Stimulated activated CD4-positive, alpha-beta T cell treated with anti-CD3 and anti-CD28 coated beads, Interleukin-4, amount 100 ng/mL, for 48 hours (primary cell): ENCODE measurements at regions not wholly inside any gene's neighbourhood (a gene's known extent, or its start where the extent isn't known, plus 50 kb on each side); places are given as distances from the start of the nearest gene placed in this dataset.

Source experiments
- DNase-seq, 2 donors: peaks; one replicate each; pipeline ENCODE4 v3.0.0-alpha.2; 2020; ENCODE audit warnings: low read depth in 2 of 2

GRCh38 chr12:124517260-124518050 lies 50.0 kb downstream of the NCOR2 start:
- DNase-seq: no peak

- DNase-seq: no peak
Measured at GRCh38 chr12:124516850-124517249, 50.6 kb downstream of the NCOR2 start.

- no peak for DNase-seq
Measured at GRCh38 chr12:124515981-124516380, 51.4 kb downstream of the NCOR2 start.

DNA sequence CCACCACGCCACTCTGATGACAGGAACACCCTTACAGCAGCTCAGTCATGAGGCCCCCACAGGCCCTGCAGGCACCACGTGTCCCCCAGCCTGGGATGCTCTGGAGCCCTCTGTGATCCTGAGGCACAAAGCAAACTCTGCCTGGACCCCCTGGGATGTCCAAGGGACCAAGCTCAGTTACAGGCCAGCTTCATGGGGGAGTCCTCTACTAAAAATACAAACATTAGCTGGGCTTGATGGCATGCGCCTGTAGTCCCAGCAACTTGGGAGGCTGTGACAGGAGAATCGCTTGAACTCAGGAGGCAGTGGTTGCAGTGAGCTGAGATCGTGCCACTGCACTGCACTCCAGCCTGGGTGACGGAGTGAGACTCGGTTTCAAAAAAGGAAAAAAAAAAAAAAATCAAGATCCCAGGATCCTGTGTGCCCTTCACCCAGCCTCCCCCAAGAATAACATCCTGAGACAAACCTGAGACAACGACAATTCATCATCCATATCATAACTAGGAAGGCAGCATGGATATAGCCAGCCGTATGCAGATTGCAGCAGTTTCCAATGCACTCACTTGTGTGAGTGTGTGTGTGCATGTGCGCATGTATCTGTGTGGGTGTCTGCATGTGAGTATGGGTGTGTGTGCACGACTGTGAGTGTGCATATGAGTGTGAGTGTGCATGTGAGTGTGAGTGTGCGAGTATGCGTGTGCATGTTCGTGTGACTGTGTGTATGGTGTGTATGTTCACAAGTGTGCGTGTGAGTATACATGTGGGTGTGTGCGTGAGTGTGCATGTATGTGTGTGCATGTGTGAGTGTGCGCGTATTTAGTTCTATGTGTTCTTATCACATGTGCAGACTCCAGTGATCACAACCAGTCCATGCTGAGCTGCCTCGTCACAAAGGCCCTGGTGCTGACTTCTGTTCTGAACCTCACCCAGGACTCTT lies 52.1 kb downstream of the NCOR2 start:
- no peak for DNase-seq

DNA sequence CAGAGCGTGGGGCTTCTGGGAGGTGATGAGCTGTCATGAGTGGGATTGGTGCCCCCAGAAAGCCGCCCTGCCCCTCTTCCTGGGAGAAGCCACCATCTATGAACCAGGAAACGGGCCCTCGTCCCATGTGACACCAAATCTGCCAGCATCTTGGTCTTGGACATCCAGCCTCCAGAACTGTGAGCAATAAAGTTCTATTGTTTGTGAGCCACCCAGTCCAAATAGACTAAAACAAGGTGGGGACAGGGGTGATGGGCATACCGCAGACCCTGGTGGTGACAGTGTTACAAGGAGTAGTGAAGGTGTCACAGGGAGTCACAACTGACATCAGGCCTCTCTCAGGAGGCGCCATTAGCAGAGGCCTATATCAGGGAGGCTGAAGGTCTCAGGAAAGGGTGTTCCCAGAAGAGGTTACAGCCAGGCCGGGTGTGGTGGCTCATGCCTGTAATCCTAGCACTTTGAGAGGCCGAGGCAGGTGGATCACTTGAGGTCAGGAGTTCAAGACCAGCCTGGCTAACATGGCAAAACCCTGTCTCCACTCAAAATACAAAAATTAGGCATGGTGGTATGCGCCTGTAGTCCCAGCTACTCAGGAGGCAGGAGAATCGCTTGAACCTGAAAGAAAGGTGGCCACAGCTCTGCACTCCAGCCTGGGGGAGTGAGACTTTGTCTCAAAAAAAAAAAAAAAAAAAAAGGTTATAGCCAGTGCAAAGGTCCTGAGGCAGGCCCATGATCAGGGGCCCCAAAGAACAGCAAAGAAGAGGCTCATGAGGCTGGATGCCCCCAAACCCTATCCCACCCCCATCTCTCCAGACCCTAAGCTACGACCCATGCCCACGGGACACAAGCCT lies 53.0 kb downstream of the NCOR2 start:
- DNase-seq: no peak

DNA sequence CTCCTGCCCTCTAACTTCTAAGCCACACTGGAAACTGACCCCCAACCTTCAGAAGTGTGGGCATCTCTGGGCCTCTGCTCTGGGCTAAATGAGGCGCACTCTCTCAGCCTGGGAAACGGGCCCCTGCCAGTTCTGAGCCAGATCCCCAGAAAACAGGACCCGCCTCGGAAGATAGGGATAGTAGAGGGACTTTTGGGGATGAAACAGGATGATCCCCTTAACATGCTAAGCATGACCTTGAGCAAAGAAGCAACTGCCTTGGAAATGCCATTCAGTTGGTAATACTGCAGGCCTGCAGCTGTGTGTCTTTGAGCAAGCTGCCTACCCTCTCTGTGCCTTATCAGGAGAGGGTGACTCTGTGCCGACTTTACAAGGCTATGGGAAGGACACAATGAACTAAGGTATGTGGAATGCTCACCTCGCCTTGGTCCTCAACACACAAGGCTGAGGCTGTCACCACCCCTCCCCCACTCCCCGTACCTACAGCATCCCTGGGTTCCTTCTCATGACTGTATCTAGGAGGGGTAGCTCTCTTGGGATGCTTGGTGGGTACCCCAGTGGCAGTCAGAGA lies 54.0 kb downstream of the NCOR2 start:
- DNase-seq: no peak

- no peak for DNase-seq
Measured at GRCh38 chr12:124512667-124513296, 54.6 kb downstream of the NCOR2 start.

DNA sequence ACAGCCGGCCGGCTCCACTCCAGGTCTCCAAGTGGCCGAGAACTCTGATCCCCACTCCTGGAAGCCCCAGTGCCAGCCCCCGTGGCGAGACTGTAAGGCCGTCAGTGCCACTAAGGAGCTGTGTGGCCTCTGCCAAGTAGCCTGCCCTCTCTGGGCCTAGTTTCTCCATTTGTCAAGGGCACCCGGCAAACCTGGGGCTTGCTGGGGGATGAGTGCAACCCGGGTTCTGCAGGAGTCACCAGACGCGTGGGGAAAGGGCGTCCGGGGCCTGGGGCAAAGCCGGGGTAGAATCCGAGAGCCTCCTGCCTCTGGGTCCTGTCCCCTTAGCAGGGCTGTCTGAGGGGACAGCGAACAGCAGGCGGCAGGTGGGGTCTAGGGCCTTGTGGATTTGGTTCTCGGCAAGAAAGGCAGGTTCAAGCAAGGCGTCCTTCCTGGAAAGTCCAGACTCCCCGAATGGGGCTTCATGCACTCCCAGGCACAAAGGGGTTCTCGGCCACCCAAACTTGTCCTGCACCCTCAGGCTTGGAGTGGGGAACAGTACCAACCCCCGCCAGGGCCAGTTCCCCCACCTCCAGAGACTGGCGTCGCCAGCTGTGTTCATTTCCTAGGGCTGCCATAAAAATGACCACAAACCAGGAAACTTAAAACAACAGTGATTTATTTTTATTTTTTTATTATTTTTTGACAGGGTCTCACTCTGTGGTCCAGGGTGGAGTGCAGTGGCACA lies 56.0 kb downstream of the NCOR2 start:
- no peak for DNase-seq

- DNase-seq: no peak
Measured at GRCh38 chr12:124510301-124510970, 57.0 kb downstream of the NCOR2 start.

- no peak for DNase-seq
Measured at GRCh38 chr12:124509676-124510300, 57.6 kb downstream of the NCOR2 start.

DNA sequence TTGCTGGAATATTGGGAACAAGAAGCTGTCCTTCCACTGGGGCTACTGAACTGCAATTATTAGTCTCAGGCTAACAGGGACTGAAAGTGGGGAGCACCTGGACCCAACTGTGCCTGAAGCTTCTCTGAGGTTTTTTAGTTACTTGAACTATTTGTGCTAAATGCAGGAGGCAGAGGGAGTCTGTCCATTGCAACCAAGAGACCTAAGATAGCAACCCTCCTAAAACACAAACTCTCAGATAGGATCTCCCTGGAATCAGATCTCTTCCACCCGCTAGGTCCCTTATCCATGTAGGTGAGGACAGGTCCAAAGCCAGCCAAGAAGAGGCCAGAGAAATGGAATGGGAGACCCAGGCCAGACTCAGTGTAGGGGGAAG lies 58.1 kb downstream of the NCOR2 start:
- no peak for DNase-seq

GRCh38 chr12:124508381-124509079 lies 58.9 kb downstream of the NCOR2 start:
- DNase-seq: no peak

- no peak for DNase-seq
Measured at GRCh38 chr12:124507188-124508109, 60.0 kb downstream of the NCOR2 start.

- DNase-seq: no peak
Measured at GRCh38 chr12:124506832-124507153, 60.6 kb downstream of the NCOR2 start.

- DNase-seq: no peak
Measured at GRCh38 chr12:124506145-124506831, 61.1 kb downstream of the NCOR2 start.

GRCh38 chr12:124505001-124505818 lies 62.2 kb downstream of the NCOR2 start:
- no peak for DNase-seq
